ENCODE measurements at regions not wholly inside any gene's neighbourhood (a gene's known extent, or its start where the extent isn't known, plus 50 kb on each side); places are given as distances from the start of the nearest gene placed in this dataset.
"Not testable (repeated sequence)": the region's sequence is repeated elsewhere in the genome, so short reads cannot be mapped to it uniquely, and the experiment has no call there.

GRCh38 chr9:90504486-90504885, 138.1 kb downstream of the DIRAS2 start:
- H3K27ac ChIP-seq = no peak overlapping the region
- no peak overlapping the region for H3K4me3 ChIP-seq
- TF ChIP-seq CTCF (IDR thresholded peaks at IDR 0.05) (no peak), POLR2A (IDR thresholded peaks at IDR 0.05) (no peak)
- H3K9me3 ChIP-seq = no peaks in the 10 kb centered on the region
- H3K36me3 ChIP-seq (ENCODE audit: low read depth, missing control alignments) = no peaks in the 10 kb centered on the region
- no peaks in the 10 kb centered on the region for H3K4me1 ChIP-seq
- no peak for DNase-seq
- intact Hi-C loops (cut with DNase I; ENCODE audit: low total_unique reads) = no loop called here
- H3K27me3 ChIP-seq = no peaks in the 10 kb centered on the region

GRCh38 chr9:90505695-90506094, 136.9 kb downstream of the DIRAS2 start:
- no peak for DNase-seq
- no peaks in the 10 kb centered on the region for H3K9me3 ChIP-seq
- WGBS, 2 donors = 89 to 100% methylated on average over 1 of the region's 1 CpG
- intact Hi-C loops (cut with DNase I; ENCODE audit: low total_unique reads) = no loop called here
- TF ChIP-seq CTCF (IDR thresholded peaks at IDR 0.05) = no peak
- no peak for TF ChIP-seq POLR2A (IDR thresholded peaks at IDR 0.05)
- H3K4me3 ChIP-seq = no peak overlapping the region
- no peaks in the 10 kb centered on the region for H3K27me3 ChIP-seq
- no peak overlapping the region for H3K27ac ChIP-seq
- no peaks in the 10 kb centered on the region for H3K36me3 ChIP-seq (ENCODE audit: low read depth, missing control alignments)
- H3K4me1 ChIP-seq = no peaks in the 10 kb centered on the region

GRCh38 chr9:90506402-90506801, 136.2 kb downstream of the DIRAS2 start:
- 95 to 96% methylated on average over 4 of the region's 4 CpGs for WGBS, 2 donors
- DNase-seq; H3K27me3 ChIP-seq; H3K9me3 ChIP-seq; intact Hi-C loops (cut with DNase I; ENCODE audit: low total_unique reads); H3K4me3 ChIP-seq; H3K36me3 ChIP-seq (ENCODE audit: low read depth, missing control alignments); H3K4me1 ChIP-seq; H3K27ac ChIP-seq: not testable (repeated sequence)

- TF ChIP-seq POLR2A (IDR thresholded peaks at IDR 0.05) = no peak
- TF ChIP-seq CTCF (IDR thresholded peaks at IDR 0.05) = no peak
- intact Hi-C loops (cut with DNase I; ENCODE audit: low total_unique reads) = no loop called here
- H3K4me3 ChIP-seq = no peak overlapping the region
- H3K9me3 ChIP-seq = no peaks in the 10 kb centered on the region
- 84 to 88% methylated on average over 2 of the region's 2 CpGs for WGBS, 2 donors
- H3K27me3 ChIP-seq = no peaks in the 10 kb centered on the region
- no peaks in the 10 kb centered on the region for H3K4me1 ChIP-seq
- no peak overlapping the region for H3K27ac ChIP-seq
- DNase-seq = no peak
- H3K36me3 ChIP-seq (ENCODE audit: low read depth, missing control alignments) = no peaks in the 10 kb centered on the region
These were observed 135.0 kb downstream of the DIRAS2 start for GRCh38 chr9:90507621-90508020.

GRCh38 chr9:90508940-90509339, 133.7 kb downstream of the DIRAS2 start:
- intact Hi-C loops (cut with DNase I; ENCODE audit: low total_unique reads) = no loop called here
- H3K27ac ChIP-seq = no peak overlapping the region
- DNase-seq = no peak
- no peaks in the 10 kb centered on the region for H3K36me3 ChIP-seq (ENCODE audit: low read depth, missing control alignments)
- H3K9me3 ChIP-seq = no peaks in the 10 kb centered on the region
- TF ChIP-seq CTCF (IDR thresholded peaks at IDR 0.05) (no peak), POLR2A (IDR thresholded peaks at IDR 0.05) (no peak)
- no peaks in the 10 kb centered on the region for H3K4me1 ChIP-seq
- no peak overlapping the region for H3K4me3 ChIP-seq
- 81 to 89% methylated on average over 2 of the region's 2 CpGs for WGBS, 2 donors
- H3K27me3 ChIP-seq = no peaks in the 10 kb centered on the region

All from testis (tissue), 2 donors.